PC-3 (cell line): ENCODE measurements at regions not wholly inside any gene's neighbourhood (a gene's known extent, or its start where the extent isn't known, plus 50 kb on each side); places are given as distances from the start of the nearest gene placed in this dataset.

ENCODE experiments used
- CTCF ChIP-seq: fragments of 300-600 bp; sonication (generic); conservative IDR thresholded peaks from 2 replicates; pipeline ENCODE4 v1.5.1; 2017; ENCODE audit warnings: antibody characterized with exemption, low read depth, mild to moderate bottlenecking, low read length
- EZH2 ChIP-seq: fragments of 300-600 bp; sonication (generic); IDR thresholded peaks from one replicate; pipeline ENCODE4 v1.6.1; 2017; ENCODE audit warnings: antibody characterized with exemption, mild to moderate bottlenecking, low read length; ENCODE audit not compliant: unreplicated experiment
- EZH2phosphoT487 ChIP-seq: fragments of 300-600 bp; sonication (generic); IDR thresholded peaks from 2 replicates; pipeline ENCODE4 v1.6.1; 2018; ENCODE audit warnings: mild to moderate bottlenecking, antibody characterized with exemption, low read length, borderline replicate concordance

- no peak for TF ChIP-seq CTCF
- no peak for TF ChIP-seq EZH2phosphoT487
- no peak for TF ChIP-seq EZH2
Measured at GRCh38 chrX:147770858-147771257, 140.9 kb upstream of the FMR1 start.
